ENCODE measurements at regions not wholly inside any gene's neighbourhood (a gene's known extent, or its start where the extent isn't known, plus 50 kb on each side); places are given as distances from the start of the nearest gene placed in this dataset.

DNA sequence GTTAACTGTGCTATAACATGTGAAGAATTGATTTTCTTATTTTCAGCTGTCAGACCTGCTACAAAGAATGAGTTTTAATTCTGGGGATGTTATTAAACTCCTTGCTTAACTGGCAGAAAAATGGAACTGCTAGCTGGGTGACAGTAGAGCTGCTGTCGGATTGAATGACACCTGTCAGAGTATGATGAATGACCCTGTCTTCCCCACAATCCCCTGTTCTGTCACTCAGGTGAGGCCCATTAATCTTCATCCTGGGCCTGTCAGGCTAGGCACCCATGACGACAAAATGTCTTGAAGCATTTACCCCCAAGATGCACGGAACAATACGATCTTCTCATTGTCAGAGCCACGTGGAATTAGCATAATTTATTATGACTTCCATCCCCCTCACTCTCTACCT, 129.9 kb upstream of the ETAA1 start:
- H3K36me3 ChIP-seq = no peaks in the 10 kb centered on the region
- H3K27me3 ChIP-seq = no peaks in the 10 kb centered on the region
- H3K27ac ChIP-seq = no peak overlapping the region
- no peaks in the 10 kb centered on the region for H3K4me1 ChIP-seq (ENCODE audit: low read depth)
- H3K4me3 ChIP-seq = no peak overlapping the region
- TF ChIP-seq CTCF (IDR thresholded peaks at IDR 0.05; ENCODE audit: low read depth, low read length) = no peak
- DNase-seq (ENCODE audit: low read depth in 1 of 2, low spot score in 1 of 2) = no peak
- no peaks in the 10 kb centered on the region for H3K9me3 ChIP-seq (ENCODE audit: low read depth)

- no peak for DNase-seq (ENCODE audit: low read depth in 1 of 2, low spot score in 1 of 2)
- Histone ChIP-seq H3K36me3 (no peaks in the 10 kb centered on the region), H3K27ac (no peak overlapping the region), H3K27me3 (no peaks in the 10 kb centered on the region), H3K4me1 (ENCODE audit: low read depth) (no peaks in the 10 kb centered on the region), H3K9me3 (ENCODE audit: low read depth) (no peaks in the 10 kb centered on the region), H3K4me3 (no peak overlapping the region)
- no peak for TF ChIP-seq CTCF (IDR thresholded peaks at IDR 0.05; ENCODE audit: low read depth, low read length)
Observed at GRCh38 chr2:67268797-67269196, 128.3 kb upstream of the ETAA1 start.

- DNase-seq (ENCODE audit: low read depth in 1 of 2, low spot score in 1 of 2) = no peak
- no peak overlapping the region for H3K4me3 ChIP-seq
- H3K27ac ChIP-seq = no peak overlapping the region
- H3K4me1 ChIP-seq (ENCODE audit: low read depth) = no peaks in the 10 kb centered on the region
- no peaks in the 10 kb centered on the region for H3K36me3 ChIP-seq
- no peak for TF ChIP-seq CTCF (IDR thresholded peaks at IDR 0.05; ENCODE audit: low read depth, low read length)
- no peaks in the 10 kb centered on the region for H3K9me3 ChIP-seq (ENCODE audit: low read depth)
- no peaks in the 10 kb centered on the region for H3K27me3 ChIP-seq
Observed at GRCh38 chr2:67272195-67272594, 124.9 kb upstream of the ETAA1 start.

GRCh38 chr2:67277450-67277849, 119.7 kb upstream of the ETAA1 start:
- Histone ChIP-seq H3K9me3 (ENCODE audit: low read depth) (no peaks in the 10 kb centered on the region), H3K36me3 (no peaks in the 10 kb centered on the region), H3K27me3 (no peaks in the 10 kb centered on the region), H3K4me1 (ENCODE audit: low read depth) (no peaks in the 10 kb centered on the region), H3K27ac (no peak overlapping the region), H3K4me3 (no peak overlapping the region)
- DNase-seq (ENCODE audit: low read depth in 1 of 2, low spot score in 1 of 2) = no peak
- no peak for TF ChIP-seq CTCF (IDR thresholded peaks at IDR 0.05; ENCODE audit: low read depth, low read length)

GRCh38 chr2:67281101-67281500, 116.0 kb upstream of the ETAA1 start:
- H3K9me3 ChIP-seq (ENCODE audit: low read depth) = no peaks in the 10 kb centered on the region
- H3K4me1 ChIP-seq (ENCODE audit: low read depth) = peaks cover under 1% of the 10 kb centered on the region
- no peak for DNase-seq (ENCODE audit: low read depth in 1 of 2, low spot score in 1 of 2)
- no peak overlapping the region for H3K27ac ChIP-seq
- no peak overlapping the region for H3K4me3 ChIP-seq
- H3K36me3 ChIP-seq = no peaks in the 10 kb centered on the region
- no peak for TF ChIP-seq CTCF (IDR thresholded peaks at IDR 0.05; ENCODE audit: low read depth, low read length)
- H3K27me3 ChIP-seq = no peaks in the 10 kb centered on the region

DNA sequence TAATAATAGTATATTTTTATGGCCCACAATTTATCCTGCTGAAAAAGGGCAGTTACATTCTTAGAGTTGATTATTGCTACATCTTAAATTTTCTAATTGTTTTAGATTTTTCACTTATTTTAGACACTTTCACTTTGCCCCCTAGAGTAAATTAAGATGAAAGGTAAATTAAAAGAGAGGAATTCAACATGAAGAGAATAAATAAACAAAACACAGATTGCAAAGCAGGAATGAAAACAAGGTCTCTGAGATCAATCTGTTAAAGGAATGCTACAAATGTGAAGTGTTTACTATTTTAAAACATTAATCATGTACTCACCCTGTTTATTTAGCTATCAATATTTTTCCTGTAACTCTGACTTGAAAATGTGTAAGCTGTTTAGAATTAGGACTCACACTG, 113.5 kb upstream of the ETAA1 start:
- H3K4me3 ChIP-seq = no peak overlapping the region
- H3K36me3 ChIP-seq = no peaks in the 10 kb centered on the region
- H3K9me3 ChIP-seq (ENCODE audit: low read depth) = no peaks in the 10 kb centered on the region
- H3K4me1 ChIP-seq (ENCODE audit: low read depth) = peaks cover 16% of the 10 kb centered on the region
- DNase-seq (ENCODE audit: low read depth in 1 of 2, low spot score in 1 of 2) = no peak
- no peak for TF ChIP-seq CTCF (IDR thresholded peaks at IDR 0.05; ENCODE audit: low read depth, low read length)
- H3K27me3 ChIP-seq = no peaks in the 10 kb centered on the region
- no peak overlapping the region for H3K27ac ChIP-seq

Measured in cardiac muscle cell (in vitro differentiated cells and primary cell).